ENCODE measurements at regions not wholly inside any gene's neighbourhood (a gene's known extent, or its start where the extent isn't known, plus 50 kb on each side); places are given as distances from the start of the nearest gene placed in this dataset.

DNA sequence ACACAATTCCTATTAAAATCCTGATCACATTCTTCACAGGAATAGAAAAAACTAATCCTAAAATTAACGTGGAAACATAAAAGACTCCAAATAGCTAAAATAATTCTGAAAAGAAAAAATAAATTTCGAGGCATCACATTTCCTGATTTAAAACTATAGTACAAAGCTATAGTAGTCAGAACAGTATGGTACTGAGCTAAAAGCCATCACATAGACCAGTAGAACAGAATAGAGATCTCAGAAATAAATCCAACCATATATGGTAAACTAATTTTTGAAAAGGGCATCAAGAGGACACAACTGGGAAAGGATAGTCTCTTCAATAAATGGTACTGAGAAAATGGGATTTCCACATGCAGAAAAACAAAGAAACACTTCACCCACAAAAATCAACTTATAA lies 125.2 kb upstream of the DAAM1 start:
- no peak for TF ChIP-seq POLR2AphosphoS5 (IDR thresholded peaks at IDR 0.05; ENCODE audit: low read depth, low read length)
- TF ChIP-seq POLR2A (IDR thresholded peaks at IDR 0.05; ENCODE audit: low read depth, low read length): no peak
- TF ChIP-seq TAF1 (IDR thresholded peaks at IDR 0.05; ENCODE audit: borderline replicate concordance, low read depth, low read length): no peak
